ENCODE measurements at regions not wholly inside any gene's neighbourhood (a gene's known extent, or its start where the extent isn't known, plus 50 kb on each side); places are given as distances from the start of the nearest gene placed in this dataset.

DNA sequence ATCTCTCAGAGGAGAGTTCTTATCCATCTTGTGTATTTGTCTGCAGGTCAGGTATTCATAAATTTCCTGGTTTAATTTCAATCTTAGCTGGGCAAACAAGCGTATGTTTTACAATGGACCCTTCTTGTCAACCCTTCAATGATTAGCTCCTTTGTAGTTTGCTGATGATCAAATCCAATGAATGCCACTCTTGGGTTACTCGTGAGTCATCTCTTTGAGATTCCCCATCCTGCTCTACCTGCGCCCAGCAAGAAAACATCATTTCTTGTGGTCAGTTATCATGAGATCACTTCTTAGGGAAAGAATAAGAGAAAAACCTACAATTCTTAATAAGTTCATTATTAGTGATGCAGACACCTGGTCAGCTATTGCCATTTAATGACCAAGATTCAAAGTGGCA is 572.3 kb upstream of the PKN2 start:
- Histone ChIP-seq H3K27me3 (ENCODE audit: insufficient read depth, poor library complexity, severe bottlenecking) (no peaks in the 10 kb centered on the region), H3K27ac (replicated peaks) (no peak overlapping the region), H3K4me3 (replicated peaks; ENCODE audit: insufficient read depth, low read length) (no peak overlapping the region)
- no peak for DNase-seq (ENCODE audit: low read depth in 1 of 2, low spot score in 1 of 2)
- no peak for TF ChIP-seq GABPA (IDR thresholded peaks at IDR 0.05; ENCODE audit: low read depth)
- TF ChIP-seq, protein P1, sequence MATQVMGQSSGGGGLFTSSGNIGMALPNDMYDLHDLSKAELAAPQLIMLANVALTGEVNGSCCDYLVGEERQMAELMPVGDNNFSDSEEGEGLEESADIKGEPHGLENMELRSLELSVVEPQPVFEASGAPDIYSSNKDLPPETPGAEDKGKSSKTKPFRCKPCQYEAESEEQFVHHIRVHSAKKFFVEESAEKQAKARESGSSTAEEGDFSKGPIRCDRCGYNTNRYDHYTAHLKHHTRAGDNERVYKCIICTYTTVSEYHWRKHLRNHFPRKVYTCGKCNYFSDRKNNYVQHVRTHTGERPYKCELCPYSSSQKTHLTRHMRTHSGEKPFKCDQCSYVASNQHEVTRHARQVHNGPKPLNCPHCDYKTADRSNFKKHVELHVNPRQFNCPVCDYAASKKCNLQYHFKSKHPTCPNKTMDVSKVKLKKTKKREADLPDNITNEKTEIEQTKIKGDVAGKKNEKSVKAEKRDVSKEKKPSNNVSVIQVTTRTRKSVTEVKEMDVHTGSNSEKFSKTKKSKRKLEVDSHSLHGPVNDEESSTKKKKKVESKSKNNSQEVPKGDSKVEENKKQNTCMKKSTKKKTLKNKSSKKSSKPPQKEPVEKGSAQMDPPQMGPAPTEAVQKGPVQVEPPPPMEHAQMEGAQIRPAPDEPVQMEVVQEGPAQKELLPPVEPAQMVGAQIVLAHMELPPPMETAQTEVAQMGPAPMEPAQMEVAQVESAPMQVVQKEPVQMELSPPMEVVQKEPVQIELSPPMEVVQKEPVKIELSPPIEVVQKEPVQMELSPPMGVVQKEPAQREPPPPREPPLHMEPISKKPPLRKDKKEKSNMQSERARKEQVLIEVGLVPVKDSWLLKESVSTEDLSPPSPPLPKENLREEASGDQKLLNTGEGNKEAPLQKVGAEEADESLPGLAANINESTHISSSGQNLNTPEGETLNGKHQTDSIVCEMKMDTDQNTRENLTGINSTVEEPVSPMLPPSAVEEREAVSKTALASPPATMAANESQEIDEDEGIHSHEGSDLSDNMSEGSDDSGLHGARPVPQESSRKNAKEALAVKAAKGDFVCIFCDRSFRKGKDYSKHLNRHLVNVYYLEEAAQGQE (IDR thresholded peaks at IDR 0.05; ENCODE audit: insufficient replicate concordance, low read depth): no peak
- no peak for TF ChIP-seq POLR2AphosphoS5 (IDR thresholded peaks at IDR 0.05; ENCODE audit: low read depth)
- TF ChIP-seq SPI1 (IDR thresholded peaks at IDR 0.05; ENCODE audit: borderline replicate concordance, low read depth): no peak
- TF ChIP-seq CTCF (IDR thresholded peaks at IDR 0.05; ENCODE audit: insufficient read depth, low read length): no peak

DNA sequence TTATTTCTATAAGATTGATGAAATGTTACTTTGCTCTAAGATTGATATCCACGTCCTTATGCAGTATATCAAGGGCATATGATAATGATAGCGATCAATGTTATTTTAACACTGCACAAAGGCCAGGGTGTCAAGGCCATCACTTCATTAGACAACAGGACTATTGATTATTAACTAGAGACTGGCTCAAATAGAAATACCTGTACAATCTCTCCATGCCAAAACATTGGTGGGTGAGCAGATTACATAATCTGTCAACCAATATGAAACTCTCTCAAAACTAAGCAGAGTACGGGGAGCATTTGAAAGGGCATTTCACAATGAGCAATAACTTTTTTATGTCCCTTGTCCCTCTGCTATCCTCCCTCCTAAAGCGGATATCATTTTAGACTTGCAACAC is 566.5 kb upstream of the PKN2 start:
- Histone ChIP-seq H3K27ac (replicated peaks) (no peak overlapping the region), H3K4me3 (replicated peaks; ENCODE audit: insufficient read depth, low read length) (no peak overlapping the region), H3K27me3 (ENCODE audit: insufficient read depth, poor library complexity, severe bottlenecking) (no peaks in the 10 kb centered on the region)
- TF ChIP-seq CTCF (IDR thresholded peaks at IDR 0.05; ENCODE audit: insufficient read depth, low read length) (no peak), POLR2AphosphoS5 (IDR thresholded peaks at IDR 0.05; ENCODE audit: low read depth) (no peak), SPI1 (IDR thresholded peaks at IDR 0.05; ENCODE audit: borderline replicate concordance, low read depth) (no peak), GABPA (IDR thresholded peaks at IDR 0.05; ENCODE audit: low read depth) (no peak)
- TF ChIP-seq, protein P1 (IDR thresholded peaks at IDR 0.05; ENCODE audit: insufficient replicate concordance, low read depth): no peak
- DNase-seq (ENCODE audit: low read depth in 1 of 2, low spot score in 1 of 2): no peak

- no peak for DNase-seq (ENCODE audit: low read depth in 1 of 2, low spot score in 1 of 2)
- H3K27ac ChIP-seq (replicated peaks): no peak overlapping the region
- H3K4me3 ChIP-seq (replicated peaks; ENCODE audit: insufficient read depth, low read length): no peak overlapping the region
- TF ChIP-seq, protein P1 (IDR thresholded peaks at IDR 0.05; ENCODE audit: insufficient replicate concordance, low read depth): no peak
- TF ChIP-seq CTCF (IDR thresholded peaks at IDR 0.05; ENCODE audit: insufficient read depth, low read length) (no peak), GABPA (IDR thresholded peaks at IDR 0.05; ENCODE audit: low read depth) (no peak), SPI1 (IDR thresholded peaks at IDR 0.05; ENCODE audit: borderline replicate concordance, low read depth) (no peak), POLR2AphosphoS5 (IDR thresholded peaks at IDR 0.05; ENCODE audit: low read depth) (no peak)
- H3K27me3 ChIP-seq (ENCODE audit: insufficient read depth, poor library complexity, severe bottlenecking): no peaks in the 10 kb centered on the region
Measured at GRCh38 chr1:88118176-88118845, 565.8 kb upstream of the PKN2 start.

All from HL-60 (cell line).